ENCODE measurements at regions not wholly inside any gene's neighbourhood (a gene's known extent, or its start where the extent isn't known, plus 50 kb on each side); places are given as distances from the start of the nearest gene placed in this dataset.

DNA sequence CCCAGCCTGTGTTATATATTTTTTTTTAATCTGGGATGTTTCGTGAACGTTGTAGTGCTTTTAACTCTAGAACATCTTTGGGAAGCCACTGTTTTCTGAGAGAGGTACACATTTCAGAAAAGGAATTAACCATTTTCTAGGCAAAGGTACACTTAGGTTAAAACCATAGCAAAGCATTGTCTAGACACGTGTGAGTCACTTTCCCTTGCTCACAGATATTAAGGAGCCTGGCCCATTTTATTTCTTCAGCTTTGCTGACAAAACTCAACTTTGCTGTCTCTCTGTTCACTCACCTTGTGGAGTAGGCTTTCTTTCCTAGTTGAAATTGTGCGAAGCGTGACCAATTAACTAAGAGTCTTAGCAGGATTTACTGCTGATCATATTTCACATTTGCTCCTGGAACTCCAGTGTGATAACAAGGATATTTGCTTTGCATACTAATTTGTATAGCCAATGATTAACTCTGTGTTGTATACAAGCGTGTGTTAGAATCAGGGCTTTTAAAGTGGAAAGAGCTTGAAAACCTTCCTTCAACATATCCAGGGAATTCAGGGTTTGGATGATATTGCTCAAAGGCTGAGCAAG, 215.0 kb upstream of the AGAP1 start:
- TF ChIP-seq, protein P1, sequence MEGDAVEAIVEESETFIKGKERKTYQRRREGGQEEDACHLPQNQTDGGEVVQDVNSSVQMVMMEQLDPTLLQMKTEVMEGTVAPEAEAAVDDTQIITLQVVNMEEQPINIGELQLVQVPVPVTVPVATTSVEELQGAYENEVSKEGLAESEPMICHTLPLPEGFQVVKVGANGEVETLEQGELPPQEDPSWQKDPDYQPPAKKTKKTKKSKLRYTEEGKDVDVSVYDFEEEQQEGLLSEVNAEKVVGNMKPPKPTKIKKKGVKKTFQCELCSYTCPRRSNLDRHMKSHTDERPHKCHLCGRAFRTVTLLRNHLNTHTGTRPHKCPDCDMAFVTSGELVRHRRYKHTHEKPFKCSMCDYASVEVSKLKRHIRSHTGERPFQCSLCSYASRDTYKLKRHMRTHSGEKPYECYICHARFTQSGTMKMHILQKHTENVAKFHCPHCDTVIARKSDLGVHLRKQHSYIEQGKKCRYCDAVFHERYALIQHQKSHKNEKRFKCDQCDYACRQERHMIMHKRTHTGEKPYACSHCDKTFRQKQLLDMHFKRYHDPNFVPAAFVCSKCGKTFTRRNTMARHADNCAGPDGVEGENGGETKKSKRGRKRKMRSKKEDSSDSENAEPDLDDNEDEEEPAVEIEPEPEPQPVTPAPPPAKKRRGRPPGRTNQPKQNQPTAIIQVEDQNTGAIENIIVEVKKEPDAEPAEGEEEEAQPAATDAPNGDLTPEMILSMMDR (IDR thresholded peaks at IDR 0.05), result no peak
- TF ChIP-seq, protein P2, sequence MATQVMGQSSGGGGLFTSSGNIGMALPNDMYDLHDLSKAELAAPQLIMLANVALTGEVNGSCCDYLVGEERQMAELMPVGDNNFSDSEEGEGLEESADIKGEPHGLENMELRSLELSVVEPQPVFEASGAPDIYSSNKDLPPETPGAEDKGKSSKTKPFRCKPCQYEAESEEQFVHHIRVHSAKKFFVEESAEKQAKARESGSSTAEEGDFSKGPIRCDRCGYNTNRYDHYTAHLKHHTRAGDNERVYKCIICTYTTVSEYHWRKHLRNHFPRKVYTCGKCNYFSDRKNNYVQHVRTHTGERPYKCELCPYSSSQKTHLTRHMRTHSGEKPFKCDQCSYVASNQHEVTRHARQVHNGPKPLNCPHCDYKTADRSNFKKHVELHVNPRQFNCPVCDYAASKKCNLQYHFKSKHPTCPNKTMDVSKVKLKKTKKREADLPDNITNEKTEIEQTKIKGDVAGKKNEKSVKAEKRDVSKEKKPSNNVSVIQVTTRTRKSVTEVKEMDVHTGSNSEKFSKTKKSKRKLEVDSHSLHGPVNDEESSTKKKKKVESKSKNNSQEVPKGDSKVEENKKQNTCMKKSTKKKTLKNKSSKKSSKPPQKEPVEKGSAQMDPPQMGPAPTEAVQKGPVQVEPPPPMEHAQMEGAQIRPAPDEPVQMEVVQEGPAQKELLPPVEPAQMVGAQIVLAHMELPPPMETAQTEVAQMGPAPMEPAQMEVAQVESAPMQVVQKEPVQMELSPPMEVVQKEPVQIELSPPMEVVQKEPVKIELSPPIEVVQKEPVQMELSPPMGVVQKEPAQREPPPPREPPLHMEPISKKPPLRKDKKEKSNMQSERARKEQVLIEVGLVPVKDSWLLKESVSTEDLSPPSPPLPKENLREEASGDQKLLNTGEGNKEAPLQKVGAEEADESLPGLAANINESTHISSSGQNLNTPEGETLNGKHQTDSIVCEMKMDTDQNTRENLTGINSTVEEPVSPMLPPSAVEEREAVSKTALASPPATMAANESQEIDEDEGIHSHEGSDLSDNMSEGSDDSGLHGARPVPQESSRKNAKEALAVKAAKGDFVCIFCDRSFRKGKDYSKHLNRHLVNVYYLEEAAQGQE (IDR thresholded peaks at IDR 0.05; ENCODE audit: insufficient read depth in 1 of 2, low read depth in 2 of 2, low read length in 1 of 2), result no peak
- TF ChIP-seq POLR2AphosphoS5 (IDR thresholded peaks at IDR 0.05; ENCODE audit: low read depth, low read length), result no peak
